H9 (cell line): ENCODE measurements at regions not wholly inside any gene's neighbourhood (a gene's known extent, or its start where the extent isn't known, plus 50 kb on each side); places are given as distances from the start of the nearest gene placed in this dataset.

Experiments used
- DNase-seq: peaks from one replicate; pipeline ENCODE4 v3.0.0-alpha.2; 2017
- H2AFZ ChIP-seq: one replicate; pipeline ENCODE4 v1.6.1; 2013; ENCODE audit warnings: mild to moderate bottlenecking, low read length, control low read depth, moderate library complexity
- H2AK5ac ChIP-seq: 2 replicates; pipeline ENCODE4 v1.6.1; 2013; ENCODE audit warnings: low read length, control low read depth, mixed read lengths; ENCODE audit not compliant: insufficient read length
- H2BK120ac ChIP-seq: one replicate; pipeline ENCODE4 v1.6.1; 2013; ENCODE audit warnings: low read depth, mild to moderate bottlenecking, low read length, control low read depth, inconsistent platforms; ENCODE audit not compliant: poor library complexity, severe bottlenecking
- H2BK12ac ChIP-seq: 2 replicates; pipeline ENCODE4 v1.6.1; 2013; ENCODE audit warnings: low read length, control low read depth, mixed read lengths, low read depth; ENCODE audit not compliant: insufficient read length
- H2BK15ac ChIP-seq: 2 replicates; pipeline ENCODE4 v1.6.1; 2013; ENCODE audit warnings: low read depth, low read length, control low read depth
- H2BK20ac ChIP-seq: one replicate; pipeline ENCODE4 v1.6.1; 2013; ENCODE audit warnings: low read depth, mild to moderate bottlenecking, low read length, control low read depth, inconsistent platforms; ENCODE audit not compliant: poor library complexity, severe bottlenecking
- H2BK5ac ChIP-seq: 2 replicates; pipeline ENCODE4 v1.6.1; 2013; ENCODE audit warnings: low read length, control low read depth, mixed read lengths; ENCODE audit not compliant: insufficient read length
- H3K14ac ChIP-seq: 2 replicates; pipeline ENCODE4 v1.6.1; 2013; ENCODE audit warnings: low read length, control low read depth; ENCODE audit not compliant: insufficient read depth
- H3K18ac ChIP-seq: 2 replicates; pipeline ENCODE4 v1.6.1; 2013; ENCODE audit warnings: low read depth, mild to moderate bottlenecking, mixed read lengths, low read length, control low read depth; ENCODE audit not compliant: insufficient read length
- H3K23ac ChIP-seq: 2 replicates; pipeline ENCODE4 v1.6.1; 2013; ENCODE audit warnings: low read length, control low read depth, mixed read lengths, low read depth; ENCODE audit not compliant: insufficient read length
- H3K23me2 ChIP-seq: 2 replicates; pipeline ENCODE4 v1.6.1; 2013; ENCODE audit warnings: low read depth, mild to moderate bottlenecking, mixed read lengths, low read length, control low read depth; ENCODE audit not compliant: insufficient read length, poor library complexity, severe bottlenecking
- H3K27ac ChIP-seq: 2 replicates; pipeline ENCODE4 v1.5.1; 2013; ENCODE audit warnings: low read length, control low read depth, mixed read lengths, low read depth; ENCODE audit not compliant: insufficient read length
- H3K27me3 ChIP-seq: 2 replicates; pipeline ENCODE4 v1.6.1; 2013; ENCODE audit warnings: low read length, control low read depth, inconsistent platforms; ENCODE audit not compliant: insufficient read depth
- H3K4ac ChIP-seq: 2 replicates; pipeline ENCODE4 v1.6.1; 2013; ENCODE audit warnings: low read depth, mild to moderate bottlenecking, control low read depth, inconsistent platforms, low read length, moderate library complexity
- H3K4me1 ChIP-seq: 2 replicates; pipeline ENCODE4 v1.6.1; 2013; ENCODE audit warnings: low read length, control low read depth, inconsistent platforms; ENCODE audit not compliant: insufficient read depth
- H3K4me2 ChIP-seq: 2 replicates; pipeline ENCODE4 v1.6.1; 2013; ENCODE audit warnings: low read length, control low read depth, mixed read lengths; ENCODE audit not compliant: insufficient read length, insufficient read depth
- H3K56ac ChIP-seq: 2 replicates; pipeline ENCODE4 v1.6.1; 2013; ENCODE audit warnings: low read depth, mild to moderate bottlenecking, mixed read lengths, low read length, control low read depth; ENCODE audit not compliant: insufficient read length
- H3K79me1 ChIP-seq: 2 replicates; pipeline ENCODE4 v1.6.1; 2013; ENCODE audit warnings: low read depth, mild to moderate bottlenecking, moderate library complexity, low read length, control low read depth, inconsistent platforms; ENCODE audit not compliant: insufficient read depth, poor library complexity, severe bottlenecking
- H3K79me2 ChIP-seq: 2 replicates; pipeline ENCODE4 v1.6.1; 2013; ENCODE audit warnings: low read length, control low read depth, inconsistent platforms; ENCODE audit not compliant: insufficient read depth
- H3K9ac ChIP-seq: 2 replicates; pipeline ENCODE4 v1.6.1; 2013; ENCODE audit warnings: low read length, control low read depth, mixed read lengths; ENCODE audit not compliant: insufficient read length; ENCODE audit errors: extremely low read depth
- H3K9me3 ChIP-seq: one replicate; pipeline ENCODE4 v1.6.1; 2013; ENCODE audit warnings: low read depth, low read length, inconsistent platforms; ENCODE audit not compliant: control insufficient read depth
- H3T11ph ChIP-seq: one replicate; pipeline ENCODE4 v1.6.1; 2013; ENCODE audit warnings: mild to moderate bottlenecking, low read length, control low read depth, inconsistent platforms
- H4K20me1 ChIP-seq: one replicate; pipeline ENCODE4 v1.6.1; 2013; ENCODE audit not compliant: control insufficient read depth, insufficient read length, insufficient read depth
- H4K5ac ChIP-seq: 2 replicates; pipeline ENCODE4 v1.6.1; 2013; ENCODE audit warnings: low read depth, mild to moderate bottlenecking, mixed read lengths, low read length, control low read depth; ENCODE audit not compliant: insufficient read length
- H4K8ac ChIP-seq: replicated peaks from 2 replicates; pipeline ENCODE4 v1.6.1; 2013; ENCODE audit warnings: low read length, control low read depth, mixed read lengths, low read depth; ENCODE audit not compliant: insufficient read length
- H4K91ac ChIP-seq: 2 replicates; pipeline ENCODE4 v1.6.1; 2013; ENCODE audit warnings: low read depth, mild to moderate bottlenecking, moderate library complexity, mixed read lengths, low read length, control low read depth; ENCODE audit not compliant: insufficient read length
- H3K27ac Mint-ChIP-seq, 3 experiments: 2 replicates in 2 of 3; 3 replicates in 1 of 3; pipeline ENCODE4 v1.8.0; 2020 to 2021; ENCODE audit warnings: mixed read lengths in 3 of 3, mild to moderate bottlenecking in 1 of 3, moderate library complexity in 1 of 3
- H3K27me3 Mint-ChIP-seq: 2 replicates; pipeline ENCODE4 v1.8.0; 2021; ENCODE audit warnings: low read depth, mild to moderate bottlenecking, moderate library complexity, mixed read lengths
- H3K36me3 Mint-ChIP-seq, 3 experiments: 2 replicates in 2 of 3; 3 replicates in 1 of 3; pipeline ENCODE4 v1.8.0; 2020 to 2021; ENCODE audit warnings: low read depth in 3 of 3, mixed read lengths in 3 of 3; ENCODE audit not compliant: insufficient read depth in 1 of 3
- H3K4me1 Mint-ChIP-seq, 2 experiments: 2 replicates each; pipeline ENCODE4 v1.8.0; 2020; ENCODE audit warnings: mixed read lengths in 2 of 2
- H3K4me3 Mint-ChIP-seq, 2 experiments: 2 replicates in 1 of 2; 3 replicates in 1 of 2; pipeline ENCODE4 v1.8.0; 2020 to 2021; ENCODE audit warnings: mild to moderate bottlenecking in 2 of 2, mixed read lengths in 2 of 2, moderate library complexity in 1 of 2
- H3K9me3 Mint-ChIP-seq, 2 experiments: 2 replicates in 1 of 2; 3 replicates in 1 of 2; pipeline ENCODE4 v1.8.0; 2020; ENCODE audit warnings: mild to moderate bottlenecking in 2 of 2, mixed read lengths in 2 of 2, moderate library complexity in 1 of 2
- WGBS: extraction: QIAGEN DNeasy Blood & Tissue Kit; methylation state at CpG from one replicate; pipeline ENCODE4 v1.1.7; 2013; ENCODE audit warnings: missing lambda C conversion rate, low lambda C conversion rate, mixed read lengths; ENCODE audit not compliant: insufficient read length; ENCODE audit errors: extremely low coverage; 5-methylcytosine and 5-hydroxymethylcytosine counted together
- TF ChIP-seq, protein P1 (sequence below): fragments of 200-600 bp; sonication (generic); conservative IDR thresholded peaks from 3 replicates; pipeline ENCODE4 v1.8.0; 2021; ENCODE audit warnings: antibody characterized with exemption, mild to moderate bottlenecking

DNA sequence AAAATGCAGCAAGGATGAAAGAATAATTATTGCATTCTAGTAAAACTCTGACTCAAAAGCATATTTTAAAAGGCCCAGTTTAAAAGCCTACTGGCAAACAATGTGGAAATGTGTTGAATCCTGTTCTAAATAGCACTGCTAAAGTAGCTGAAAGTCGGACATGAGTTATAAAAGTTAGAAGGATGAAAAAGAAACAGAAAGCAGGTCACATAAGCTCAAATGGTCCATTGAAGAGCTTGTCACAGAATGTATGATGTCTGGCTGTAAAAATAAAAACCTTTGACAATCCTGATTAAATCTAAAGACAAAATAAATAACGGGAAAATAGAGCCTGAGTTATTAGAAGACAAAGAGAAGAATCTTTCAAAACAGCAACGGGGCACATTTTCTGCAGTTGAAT is 218.6 kb upstream of the UFL1 start:
- TF ChIP-seq, protein P1, sequence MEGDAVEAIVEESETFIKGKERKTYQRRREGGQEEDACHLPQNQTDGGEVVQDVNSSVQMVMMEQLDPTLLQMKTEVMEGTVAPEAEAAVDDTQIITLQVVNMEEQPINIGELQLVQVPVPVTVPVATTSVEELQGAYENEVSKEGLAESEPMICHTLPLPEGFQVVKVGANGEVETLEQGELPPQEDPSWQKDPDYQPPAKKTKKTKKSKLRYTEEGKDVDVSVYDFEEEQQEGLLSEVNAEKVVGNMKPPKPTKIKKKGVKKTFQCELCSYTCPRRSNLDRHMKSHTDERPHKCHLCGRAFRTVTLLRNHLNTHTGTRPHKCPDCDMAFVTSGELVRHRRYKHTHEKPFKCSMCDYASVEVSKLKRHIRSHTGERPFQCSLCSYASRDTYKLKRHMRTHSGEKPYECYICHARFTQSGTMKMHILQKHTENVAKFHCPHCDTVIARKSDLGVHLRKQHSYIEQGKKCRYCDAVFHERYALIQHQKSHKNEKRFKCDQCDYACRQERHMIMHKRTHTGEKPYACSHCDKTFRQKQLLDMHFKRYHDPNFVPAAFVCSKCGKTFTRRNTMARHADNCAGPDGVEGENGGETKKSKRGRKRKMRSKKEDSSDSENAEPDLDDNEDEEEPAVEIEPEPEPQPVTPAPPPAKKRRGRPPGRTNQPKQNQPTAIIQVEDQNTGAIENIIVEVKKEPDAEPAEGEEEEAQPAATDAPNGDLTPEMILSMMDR: no peak
- no peaks in the 10 kb centered on the region for H3K9me3 ChIP-seq
- no peak overlapping the region for H2BK20ac ChIP-seq
- no peak overlapping the region for H3K4ac ChIP-seq
- Mint-ChIP-seq H3K4me3 (no peak overlapping the region), H3K27me3 (no peaks in the 10 kb centered on the region), H3K36me3 (no peaks in the 10 kb centered on the region; a peak in 1 of 7 replicates), H3K9me3 (no peaks in the 10 kb centered on the region), H3K4me1 (peaks cover 0 to 6% of the 10 kb centered on the region in 2 experiments; a peak in 1 of 4 replicates), H3K27ac (no peak overlapping the region)
- no peak overlapping the region for H3K4me2 ChIP-seq
- H2BK12ac ChIP-seq: no peak overlapping the region
- no peak for DNase-seq
- WGBS: no CpG with 5 or more reads among the region's 3 CpGs
- H4K20me1 ChIP-seq: no peaks in the 10 kb centered on the region
- no peak overlapping the region for H4K91ac ChIP-seq
- H3K23me2 ChIP-seq: no peaks in the 10 kb centered on the region
- no peak overlapping the region for H3K23ac ChIP-seq
- no peak overlapping the region for H3K18ac ChIP-seq
- no peak overlapping the region for H2AFZ ChIP-seq
- H2AK5ac ChIP-seq: no peak overlapping the region
- no peak overlapping the region for H4K8ac ChIP-seq
- H3K56ac ChIP-seq: no peak overlapping the region
- H3K9ac ChIP-seq: no peak overlapping the region
- H2BK5ac ChIP-seq: no peak overlapping the region
- no peaks in the 10 kb centered on the region for H3K27me3 ChIP-seq
- no peak overlapping the region for H3K14ac ChIP-seq
- no peak overlapping the region for H2BK15ac ChIP-seq
- H4K5ac ChIP-seq: no peak overlapping the region
- H3K27ac ChIP-seq: no peak overlapping the region
- no peaks in the 10 kb centered on the region; the same call in 1 of the 2 replicates for H3K4me1 ChIP-seq
- H3K79me1 ChIP-seq: no peaks in the 10 kb centered on the region
- no peak overlapping the region for H3T11ph ChIP-seq
- no peaks in the 10 kb centered on the region for H3K79me2 ChIP-seq
- no peak overlapping the region for H2BK120ac ChIP-seq
